Activated T-cell treated with anti-CD3 and anti-CD28 coated beads for 24 hours (primary cell): ENCODE measurements at regions not wholly inside any gene's neighbourhood (a gene's known extent, or its start where the extent isn't known, plus 50 kb on each side); places are given as distances from the start of the nearest gene placed in this dataset.

Experiments
- DNase-seq: peaks from one replicate; pipeline ENCODE4 v3.0.0-alpha.2; 2020; ENCODE audit warnings: low read depth

DNA sequence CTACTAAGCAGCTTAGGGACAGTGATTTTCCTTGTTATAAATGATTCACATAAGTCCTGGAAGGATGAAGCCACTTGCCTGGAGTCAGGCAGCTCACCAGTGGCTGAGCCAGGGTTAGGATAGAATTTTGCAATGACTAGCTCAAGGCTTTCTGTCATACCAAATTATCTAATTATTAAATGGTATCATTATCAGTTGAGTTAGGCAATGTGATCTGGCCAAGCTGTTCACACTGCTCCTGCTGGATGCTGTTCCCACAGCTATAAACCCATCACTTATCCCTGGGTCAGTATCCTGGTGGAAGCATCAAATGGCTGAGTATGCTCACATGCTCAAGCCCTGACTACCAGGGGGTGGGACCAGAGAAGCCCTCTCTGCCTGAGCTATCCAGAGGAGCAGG is 235.2 kb downstream of the MTX2 start:
- DNase-seq, result no peak

DNA sequence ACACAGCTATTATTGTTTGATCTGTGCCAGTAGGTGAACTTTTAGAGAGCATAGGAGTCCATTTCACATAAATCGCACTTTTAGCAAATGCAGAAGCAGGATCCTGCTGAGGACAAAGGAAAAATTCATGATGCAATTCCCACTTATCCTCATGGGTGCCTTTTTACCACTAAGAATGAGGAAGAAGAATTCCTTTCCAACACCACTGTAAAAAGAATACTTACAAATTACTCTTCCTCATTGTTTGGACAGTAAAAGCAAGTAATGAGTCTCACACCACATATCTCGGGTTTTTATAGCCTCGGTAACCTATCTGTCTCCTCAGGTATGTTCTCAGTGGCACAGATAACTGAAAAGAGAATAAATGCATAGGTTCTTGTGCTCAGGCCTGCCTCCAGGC is 238.5 kb downstream of the MTX2 start:
- no peak for DNase-seq

DNA sequence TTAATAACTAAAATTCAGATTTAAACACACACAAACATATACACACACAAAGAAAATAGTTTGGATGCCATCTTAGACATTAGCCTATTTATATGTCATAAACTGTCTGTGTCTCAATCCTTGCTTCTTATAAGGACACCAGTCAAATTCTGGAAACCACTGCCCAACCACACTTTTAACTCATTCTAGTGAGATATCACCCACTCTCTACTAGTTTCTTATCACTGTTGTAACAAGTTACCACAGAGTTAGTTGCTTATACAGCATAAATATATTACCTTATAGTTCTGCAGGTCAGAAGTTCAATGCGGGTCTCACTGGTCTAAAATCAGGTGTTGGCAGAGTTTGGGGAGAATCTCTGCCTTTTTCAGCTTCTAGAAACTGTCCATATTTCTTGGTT is 239.1 kb downstream of the MTX2 start:
- DNase-seq, result no peak

DNA sequence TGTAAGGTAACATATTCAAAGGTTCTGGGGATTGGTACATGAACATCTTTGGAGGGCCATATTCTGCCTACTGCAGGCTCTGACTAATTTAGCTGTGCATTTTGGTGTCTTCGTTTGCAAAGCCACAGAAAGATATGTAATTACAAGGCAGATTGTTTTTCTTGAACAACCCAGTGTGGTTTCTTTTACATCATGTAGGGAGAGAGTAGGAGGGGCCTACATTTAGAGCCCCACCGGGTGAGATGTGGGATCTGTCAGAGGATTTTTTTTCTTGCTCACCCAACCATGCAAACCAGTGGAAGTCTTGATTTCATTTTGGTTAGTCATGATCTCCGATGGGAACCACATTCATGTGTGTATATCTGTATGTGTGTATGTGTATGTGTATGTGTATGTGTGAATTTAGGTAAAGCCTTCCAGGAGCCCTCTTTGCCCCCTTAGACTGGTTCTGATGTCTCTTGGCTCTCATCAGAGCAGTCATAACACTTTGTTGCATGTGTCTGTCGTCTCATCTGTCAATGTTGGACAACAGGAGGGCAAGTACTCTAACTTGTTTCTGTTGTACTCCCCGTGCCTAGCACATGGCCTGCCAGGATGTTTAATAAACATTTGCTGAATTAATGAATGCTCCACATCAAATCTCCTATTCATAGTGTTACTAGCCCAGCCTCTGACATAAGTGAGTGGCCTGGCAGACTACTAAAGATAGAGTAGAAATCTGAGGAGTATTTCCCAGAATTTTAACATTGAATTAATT is 239.9 kb downstream of the MTX2 start:
- DNase-seq, result no peak

DNA sequence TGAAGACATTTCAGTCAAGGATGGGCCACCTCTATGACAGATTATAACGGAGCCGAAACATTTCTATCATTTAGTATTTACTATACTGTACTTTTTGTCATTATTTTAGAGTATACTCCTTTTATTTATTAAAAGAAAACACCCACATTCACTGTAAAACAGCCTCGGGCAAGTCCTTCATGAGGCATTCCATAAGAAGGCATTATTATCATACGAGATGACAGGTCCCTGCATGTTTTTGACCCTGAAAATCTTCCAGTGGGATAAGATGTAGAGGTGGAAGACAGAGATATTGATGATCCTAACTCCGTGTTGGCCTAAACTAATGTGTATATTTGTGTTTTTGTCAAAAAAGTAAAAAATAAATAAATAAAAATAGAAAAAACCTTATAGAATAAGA is 245.0 kb downstream of the MTX2 start:
- DNase-seq, result no peak

DNA sequence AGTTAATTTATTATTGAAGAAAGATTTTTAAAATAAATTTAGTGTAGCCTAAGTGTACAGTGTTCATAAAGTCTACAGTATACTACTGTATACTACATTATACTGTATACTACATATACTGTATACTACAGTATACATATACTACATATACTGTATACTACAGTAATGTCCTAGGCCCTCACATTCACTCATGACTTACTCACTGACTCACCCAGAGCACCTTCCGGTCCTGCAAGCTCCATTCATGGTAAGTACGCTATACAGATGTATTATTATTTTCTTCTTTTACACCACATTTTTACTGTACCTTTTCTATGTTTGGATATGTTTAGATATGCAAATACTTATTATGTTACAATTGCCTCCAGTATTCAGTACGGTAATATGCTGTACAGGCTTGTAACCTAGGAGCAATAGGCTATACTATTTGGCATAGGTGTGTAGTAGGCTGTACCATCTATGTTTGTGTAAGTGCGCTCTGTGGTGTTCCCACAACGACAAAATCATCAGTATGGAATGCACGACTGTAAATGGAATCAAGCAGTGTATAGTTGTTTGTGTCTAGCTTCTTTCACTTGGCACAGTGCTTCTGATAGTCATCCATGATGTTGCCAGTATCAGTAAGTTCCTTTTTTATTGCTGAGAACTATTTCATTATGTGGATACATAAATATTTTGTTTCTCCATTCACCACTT is 245.7 kb downstream of the MTX2 start:
- DNase-seq, result no peak

DNA sequence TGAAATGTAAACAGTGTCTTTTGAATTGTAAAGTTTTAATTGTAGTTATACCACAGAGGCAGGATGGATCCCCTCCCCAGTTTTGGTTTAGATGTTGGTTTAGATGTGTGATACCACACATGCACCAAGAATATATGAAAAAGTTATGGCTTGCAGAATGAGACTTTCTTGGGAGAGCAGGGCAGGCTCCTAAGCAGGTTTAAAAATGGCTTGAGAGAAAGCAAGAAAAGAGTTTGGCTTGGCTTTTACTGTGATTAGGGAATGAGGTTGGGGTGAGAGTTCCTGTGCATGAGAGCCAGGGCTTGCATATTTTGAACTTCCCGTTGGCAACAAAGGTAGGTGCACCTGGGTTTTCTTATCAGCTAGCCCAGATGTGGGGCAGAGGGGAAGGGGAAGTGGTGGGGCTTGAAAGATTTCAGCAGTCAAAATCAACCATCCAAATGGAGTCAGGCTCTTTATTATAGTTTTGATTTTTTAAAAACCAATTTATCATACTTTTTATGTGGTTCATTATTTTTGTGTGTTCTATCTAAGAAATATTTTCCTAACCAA is 246.9 kb downstream of the MTX2 start:
- DNase-seq, result no peak

DNA sequence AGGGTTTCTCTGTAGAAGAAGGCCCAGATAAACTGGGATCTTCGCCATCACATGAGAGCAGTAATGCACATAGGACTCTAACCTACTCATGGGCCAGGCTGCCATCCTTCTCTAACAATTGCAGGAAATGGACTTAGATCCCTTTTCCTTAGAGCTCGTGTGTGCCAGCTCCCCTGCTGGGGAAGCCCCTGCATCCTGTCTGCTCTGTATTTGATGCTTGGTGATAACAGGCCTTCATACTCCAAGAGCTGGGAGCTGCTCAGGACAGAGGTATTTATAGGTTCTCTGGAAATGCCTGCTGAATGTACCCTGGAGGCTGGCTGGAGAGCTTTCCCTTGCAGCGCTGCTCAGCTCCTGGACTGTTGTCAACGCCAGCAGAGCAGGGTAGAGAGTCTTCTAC is 249.6 kb downstream of the MTX2 start:
- DNase-seq, result no peak

DNA sequence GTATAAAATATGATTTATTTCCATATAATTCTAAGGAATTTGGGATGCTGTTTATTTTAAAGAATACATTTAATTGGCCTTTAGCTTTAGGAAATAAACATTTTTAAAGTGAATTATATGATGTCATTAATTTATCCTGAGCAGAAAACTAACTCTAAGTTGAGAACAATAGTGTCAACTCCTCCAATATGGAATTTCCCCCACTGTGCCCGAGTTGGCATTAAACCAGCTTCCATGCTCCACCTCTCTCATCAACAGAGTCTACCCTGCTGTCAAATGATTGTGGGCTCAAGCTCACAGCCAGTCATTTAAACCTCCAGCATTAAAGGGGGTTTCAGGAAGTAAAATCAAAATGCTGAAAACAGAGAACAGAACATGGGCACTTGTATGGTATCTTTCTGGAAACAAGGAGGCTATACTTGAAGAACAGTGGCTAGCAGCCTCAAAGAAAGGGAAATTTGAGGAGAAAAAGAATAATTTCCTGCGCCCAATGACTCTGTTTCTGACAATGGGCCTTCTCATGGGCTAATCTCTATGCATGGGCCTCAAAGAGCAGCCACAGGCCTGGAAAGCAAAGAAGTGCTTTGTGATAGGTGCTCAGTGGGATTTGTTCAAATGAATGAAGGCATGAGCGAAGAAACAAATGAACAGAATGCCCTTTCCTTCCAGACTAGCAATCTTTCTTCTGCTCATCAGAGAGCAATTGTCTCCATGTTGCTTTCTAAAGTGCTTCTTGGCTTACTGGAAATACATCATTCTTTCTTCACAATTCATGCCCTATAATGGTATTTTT is 252.8 kb downstream of the MTX2 start:
- no peak for DNase-seq

DNA sequence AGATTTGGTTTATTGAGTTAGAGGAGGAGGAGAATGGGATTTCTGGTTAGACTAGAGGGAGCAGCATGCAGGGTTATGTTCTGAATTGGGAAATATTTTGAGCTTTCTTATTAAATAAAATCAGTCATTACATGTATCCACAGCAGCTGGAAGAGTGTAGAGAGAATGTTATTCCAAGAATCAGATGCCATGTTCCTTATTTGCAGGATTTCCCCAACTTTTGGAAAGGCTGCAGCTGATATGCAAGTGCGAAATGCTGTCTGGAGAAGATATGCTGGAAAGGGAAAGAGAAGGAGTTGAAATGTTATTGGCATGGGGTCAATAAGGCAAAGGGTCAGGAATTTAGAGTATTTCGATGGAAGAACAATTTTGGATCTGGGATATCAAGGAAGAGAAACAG is 255.8 kb downstream of the MTX2 start:
- no peak for DNase-seq

DNA sequence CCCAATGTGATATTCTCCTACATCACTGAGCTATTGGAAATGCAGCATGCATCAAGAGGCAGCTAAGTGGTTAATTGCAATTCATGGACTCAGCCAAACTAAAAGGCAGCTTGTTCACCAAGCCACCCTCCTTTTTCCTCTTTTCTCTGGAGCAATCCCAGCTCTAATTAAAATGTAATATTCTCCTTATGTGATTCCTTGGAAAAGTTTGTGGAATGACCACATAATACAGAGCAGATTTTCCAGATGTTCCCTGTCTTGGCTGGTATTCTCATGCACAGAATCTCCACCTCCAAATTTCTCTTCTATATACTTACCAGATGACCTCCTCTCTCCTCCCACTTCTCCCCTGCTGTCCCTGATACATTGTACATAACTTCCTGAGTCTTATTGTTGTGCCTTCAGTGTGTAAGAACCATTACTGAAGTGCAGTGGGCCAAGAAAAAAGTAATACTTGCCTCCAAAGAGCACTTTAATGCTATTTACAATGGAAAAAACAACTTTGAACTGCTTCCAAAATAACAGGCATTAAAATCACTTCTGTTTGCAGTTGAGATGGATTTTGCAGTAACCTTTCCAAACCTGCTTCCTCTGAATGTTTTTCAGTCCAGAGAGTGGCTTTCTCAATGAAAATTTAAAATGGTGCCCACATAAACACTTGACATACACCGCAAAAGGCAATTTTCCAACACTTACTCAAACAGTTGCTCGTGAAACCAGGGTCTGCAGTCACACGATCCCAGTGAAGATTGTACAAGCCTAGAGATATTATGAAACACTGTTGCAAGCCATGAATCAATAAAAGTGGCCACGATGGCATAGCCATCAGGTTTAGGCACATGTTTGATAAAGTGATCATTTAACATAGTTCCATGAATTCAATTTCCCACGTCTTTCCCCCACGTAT is 258.0 kb downstream of the MTX2 start:
- DNase-seq, result no peak

DNA sequence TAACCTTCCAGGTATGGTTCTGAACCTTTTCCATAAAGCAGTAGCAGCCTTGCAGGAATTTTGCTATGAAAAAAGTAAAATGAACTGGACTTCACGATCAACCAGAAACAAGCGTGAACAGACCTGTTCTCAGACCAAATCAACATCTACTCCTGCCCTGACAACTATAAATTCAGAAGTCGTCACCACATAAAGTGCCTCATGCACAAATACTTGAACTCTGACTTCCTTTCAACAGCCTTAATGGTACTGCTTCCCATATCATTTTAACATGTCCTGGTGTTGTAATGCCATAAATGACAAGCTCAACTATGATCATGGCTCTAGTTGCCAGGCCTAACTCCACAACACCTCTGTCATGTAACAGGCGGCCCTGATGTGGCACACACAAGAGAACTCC is 262.4 kb downstream of the MTX2 start:
- DNase-seq, result no peak

DNA sequence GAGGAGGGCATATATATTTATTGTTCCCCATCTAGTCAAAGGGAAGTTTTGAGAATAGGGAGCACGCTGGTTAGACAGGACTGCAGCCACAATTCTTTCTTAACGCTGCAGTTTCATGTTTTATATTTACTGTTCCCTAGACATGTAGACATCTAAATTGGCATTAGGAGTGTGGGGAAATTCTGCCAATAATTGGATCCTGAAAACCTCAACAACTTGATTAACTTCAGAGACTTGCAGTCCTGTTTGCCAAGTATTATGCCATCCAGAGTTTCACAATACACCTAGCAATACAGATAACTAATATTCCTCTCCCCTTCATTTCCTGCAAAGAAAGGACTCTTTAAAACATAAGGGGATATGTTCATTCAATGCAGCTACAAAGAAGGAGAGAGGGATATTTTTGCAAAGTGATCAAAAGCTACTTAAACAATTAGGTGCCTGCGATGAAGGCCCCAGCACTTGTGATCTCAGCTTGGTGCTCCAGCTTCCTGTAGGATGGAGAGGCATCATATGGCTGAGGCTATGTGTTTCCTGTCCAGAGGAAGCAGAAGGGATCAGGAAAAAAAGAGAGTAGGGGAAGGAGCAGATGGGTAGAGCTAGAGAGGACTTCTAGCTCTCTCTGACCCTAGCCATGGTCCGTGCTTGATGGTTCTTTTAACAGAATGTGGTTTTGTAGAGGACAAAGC is 264.4 kb downstream of the MTX2 start:
- no peak for DNase-seq

DNA sequence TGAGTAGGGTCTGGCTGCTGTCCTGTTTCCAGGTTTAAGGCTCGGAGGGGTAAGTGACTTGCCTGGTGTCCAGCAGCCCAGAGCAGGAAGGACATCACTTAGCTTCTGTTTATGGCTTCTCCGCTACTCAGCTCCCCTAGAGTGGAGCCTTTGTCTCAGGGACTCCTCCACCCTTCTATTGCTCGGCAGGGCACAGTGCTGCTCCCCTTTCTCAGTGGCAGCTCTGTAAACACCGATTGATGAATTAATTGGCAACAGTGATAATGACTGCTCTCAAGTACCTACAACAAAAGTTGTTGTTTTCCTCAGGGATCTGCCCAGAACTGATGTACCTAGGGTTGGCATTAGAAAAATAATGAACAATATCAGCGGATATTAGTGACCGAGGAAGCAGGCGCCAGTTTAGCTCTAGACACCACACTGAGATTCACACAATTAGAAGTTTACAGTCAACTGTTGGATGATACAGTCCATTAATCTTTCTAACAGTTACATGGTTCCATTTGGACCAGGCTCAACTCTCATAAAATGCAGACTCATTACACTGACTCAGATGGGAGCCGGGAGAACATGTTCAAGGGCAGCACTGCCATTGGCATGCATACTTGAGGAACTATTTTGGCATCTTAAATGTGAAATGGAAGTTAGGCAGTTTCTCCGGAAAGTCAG is 265.7 kb downstream of the MTX2 start:
- DNase-seq, result no peak

DNA sequence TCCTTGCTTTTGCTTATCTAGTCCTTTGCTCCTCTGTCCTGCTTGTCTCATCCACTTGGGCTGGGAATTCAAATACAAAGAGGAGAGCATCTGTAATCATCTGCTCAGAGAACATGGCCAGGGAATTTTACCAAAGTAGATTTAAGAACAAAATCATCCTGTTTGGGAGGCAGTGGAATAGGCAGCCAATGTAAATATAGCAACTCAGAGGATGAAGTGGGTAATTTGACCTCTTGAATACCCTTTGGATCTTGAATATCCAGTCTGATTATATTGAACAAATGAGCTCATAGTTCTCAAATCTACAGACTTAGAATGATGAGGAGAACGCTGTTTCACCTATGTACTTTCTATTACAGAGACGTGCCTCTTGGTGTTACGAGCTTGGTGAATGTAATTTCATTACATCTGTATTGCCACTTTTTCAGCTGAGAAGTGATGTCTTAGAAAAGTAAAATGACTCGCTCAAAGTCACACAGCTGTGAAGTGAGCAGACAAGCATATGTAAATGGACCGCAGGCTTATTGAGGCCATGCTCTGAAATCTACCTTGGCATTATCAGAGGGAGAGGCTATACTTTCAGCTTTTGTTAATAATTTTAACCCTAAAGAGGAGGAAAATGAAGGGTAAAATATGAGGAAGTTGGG is 266.3 kb downstream of the MTX2 start:
- no peak for DNase-seq

DNA sequence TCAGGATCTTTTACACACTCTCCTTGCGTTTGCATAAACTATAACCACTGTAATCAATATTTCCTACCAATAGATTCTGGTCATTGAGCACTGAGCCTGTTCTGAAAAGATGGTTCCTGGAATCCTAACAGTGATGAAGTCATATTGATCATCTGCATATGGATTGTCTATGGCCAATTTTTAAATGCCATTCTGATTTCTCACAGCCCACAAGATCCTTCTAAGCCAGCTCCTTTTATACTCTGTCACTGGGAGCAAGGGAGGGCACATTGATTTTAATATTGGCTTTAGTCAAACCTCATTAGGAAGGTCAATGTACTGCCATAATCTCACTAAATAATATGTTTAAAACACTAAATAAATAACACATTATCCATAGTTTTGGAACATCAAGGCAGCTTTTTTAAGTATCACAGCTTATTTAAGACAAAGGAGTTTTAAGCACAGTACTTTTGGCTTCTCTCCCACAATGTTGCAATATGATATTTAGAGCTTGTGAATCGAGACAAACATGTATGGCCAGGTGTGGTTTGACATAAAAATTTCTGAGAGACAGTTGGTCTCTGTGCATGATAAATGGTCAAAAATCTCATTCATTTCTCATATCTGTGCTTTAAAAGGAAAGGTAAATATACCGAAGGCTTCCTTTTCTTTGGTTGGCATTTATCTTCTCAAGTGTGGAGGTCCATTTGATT is 267.3 kb downstream of the MTX2 start:
- DNase-seq, result no peak

DNA sequence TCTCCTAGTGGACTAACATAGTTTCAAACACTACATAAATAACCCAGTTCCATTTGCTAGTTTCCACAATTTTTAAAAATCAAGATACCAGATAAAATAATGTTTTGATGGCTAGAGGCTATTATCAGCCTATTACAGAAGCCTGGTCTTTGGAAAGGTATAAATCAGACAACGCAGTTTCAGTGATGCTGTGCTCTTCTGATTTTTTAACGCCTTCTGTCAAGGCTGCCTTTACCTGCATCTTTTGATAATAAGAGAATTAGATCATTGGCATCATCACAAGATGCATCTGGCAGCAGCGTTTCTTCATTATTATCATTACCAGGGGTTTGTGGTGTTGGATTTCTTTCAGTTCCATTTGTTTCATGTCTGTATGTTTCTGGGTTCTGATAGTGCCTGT is 268.7 kb downstream of the MTX2 start:
- DNase-seq, result no peak

DNA sequence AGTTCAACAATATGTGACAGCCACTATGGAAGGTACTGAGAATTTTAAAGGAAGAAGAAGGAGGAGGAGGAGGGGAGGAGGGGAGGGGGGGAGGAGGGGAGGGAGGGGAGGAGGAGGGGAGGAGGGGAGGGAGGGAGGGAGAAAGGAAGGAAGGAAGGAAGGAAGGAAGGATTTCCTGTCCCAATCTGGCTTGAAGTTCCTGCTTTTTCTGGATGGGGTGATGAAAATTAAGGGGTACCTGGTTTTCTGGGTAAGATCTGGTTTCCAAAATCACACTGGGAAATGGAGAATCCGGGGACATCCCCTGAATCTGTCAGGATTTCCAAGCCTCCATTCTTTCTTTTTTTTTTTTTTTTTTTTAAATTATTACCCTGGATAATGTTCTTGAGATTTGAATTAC is 271.8 kb downstream of the MTX2 start:
- DNase-seq, result no peak

DNA sequence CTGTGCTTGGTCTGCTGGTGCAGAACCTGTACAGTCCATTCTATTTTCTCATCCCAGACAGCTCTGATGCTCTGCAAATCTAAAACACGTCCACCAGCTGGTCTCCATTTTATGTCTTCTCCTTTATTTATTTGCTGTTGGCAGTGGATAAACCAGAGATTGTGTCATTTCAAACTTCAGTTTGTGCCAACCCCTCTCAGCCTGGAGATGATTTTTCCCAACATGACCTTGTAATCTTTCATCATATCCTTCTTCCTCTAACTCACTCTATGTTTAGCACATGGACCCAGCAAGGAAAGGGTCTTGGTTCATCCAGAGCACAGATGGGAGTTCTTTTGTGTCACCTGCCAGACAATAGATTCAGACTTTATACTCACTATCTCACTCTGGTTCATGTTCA is 273.2 kb downstream of the MTX2 start:
- no peak for DNase-seq
